ENCODE measurements at regions not wholly inside any gene's neighbourhood (a gene's known extent, or its start where the extent isn't known, plus 50 kb on each side); places are given as distances from the start of the nearest gene placed in this dataset.

DNA sequence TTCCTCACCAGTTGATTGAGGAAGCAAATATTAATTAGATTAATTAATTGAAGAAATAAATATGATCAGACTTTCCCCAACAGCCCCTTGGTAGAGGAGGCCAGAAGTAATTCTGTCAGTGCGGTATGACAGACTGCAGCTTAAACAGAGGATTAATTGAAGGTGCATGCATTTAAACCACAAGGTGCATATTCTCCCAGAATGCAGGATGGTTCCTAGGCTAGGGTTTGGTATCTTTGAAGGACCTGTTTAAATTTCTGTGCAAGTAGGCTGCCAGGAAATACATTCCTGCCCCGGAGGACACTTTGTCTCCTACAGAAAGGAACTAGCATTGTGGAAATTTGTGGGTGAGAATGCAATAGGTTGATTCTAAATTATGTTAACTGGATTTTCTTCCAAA lies 50.5 kb upstream of the PALM2AKAP2 start:
- no peak for ATAC-seq

More for the DNA sequence above, 50.5 kb upstream of the PALM2AKAP2 start:
- Mint-ChIP-seq H3K36me3 (no peaks in the 10 kb centered on the region), H3K9me3 (peaks cover 3% of the 10 kb centered on the region; the same call in 1 of the 2 replicates), H3K27ac (no peak overlapping the region), H3K27me3 (ENCODE audit: low read depth) (no peaks in the 10 kb centered on the region), H3K4me1 (peaks cover 13% of the 10 kb centered on the region), H3K4me3 (no peak overlapping the region)
- TF ChIP-seq TEAD4 (CRISPR knock-in tag; IDR thresholded peaks at IDR 0.05) (no peak), OVOL2 (CRISPR knock-in tag; IDR thresholded peaks at IDR 0.05; ENCODE audit: borderline replicate concordance) (no peak), RORB (CRISPR knock-in tag; IDR thresholded peaks at IDR 0.05) (no peak), ZNF425 (CRISPR knock-in tag; conservative IDR thresholded peaks at IDR 0.05) (no peak), ZNF317 (CRISPR knock-in tag; IDR thresholded peaks at IDR 0.05; ENCODE audit: borderline replicate concordance, low read depth) (no peak), ZNF219 (CRISPR knock-in tag; IDR thresholded peaks at IDR 0.05; ENCODE audit: borderline replicate concordance) (no peak), CTCF (IDR thresholded peaks at IDR 0.05) (no peak), ZNF263 (CRISPR knock-in tag; IDR thresholded peaks at IDR 0.05; ENCODE audit: low read depth) (no peak)
- TF ChIP-seq, protein P1, sequence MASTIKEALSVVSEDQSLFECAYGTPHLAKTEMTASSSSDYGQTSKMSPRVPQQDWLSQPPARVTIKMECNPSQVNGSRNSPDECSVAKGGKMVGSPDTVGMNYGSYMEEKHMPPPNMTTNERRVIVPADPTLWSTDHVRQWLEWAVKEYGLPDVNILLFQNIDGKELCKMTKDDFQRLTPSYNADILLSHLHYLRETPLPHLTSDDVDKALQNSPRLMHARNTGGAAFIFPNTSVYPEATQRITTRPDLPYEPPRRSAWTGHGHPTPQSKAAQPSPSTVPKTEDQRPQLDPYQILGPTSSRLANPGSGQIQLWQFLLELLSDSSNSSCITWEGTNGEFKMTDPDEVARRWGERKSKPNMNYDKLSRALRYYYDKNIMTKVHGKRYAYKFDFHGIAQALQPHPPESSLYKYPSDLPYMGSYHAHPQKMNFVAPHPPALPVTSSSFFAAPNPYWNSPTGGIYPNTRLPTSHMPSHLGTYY (CRISPR knock-in tag; IDR thresholded peaks at IDR 0.05), result no peak
- CTCF ChIA-PET, result no interaction called here
- DNase-seq (ENCODE audit: low spot score), result no peak
- POLR2A ChIA-PET, result no interaction called here
